ENCODE measurements at regions not wholly inside any gene's neighbourhood (a gene's known extent, or its start where the extent isn't known, plus 50 kb on each side); places are given as distances from the start of the nearest gene placed in this dataset.

DNA sequence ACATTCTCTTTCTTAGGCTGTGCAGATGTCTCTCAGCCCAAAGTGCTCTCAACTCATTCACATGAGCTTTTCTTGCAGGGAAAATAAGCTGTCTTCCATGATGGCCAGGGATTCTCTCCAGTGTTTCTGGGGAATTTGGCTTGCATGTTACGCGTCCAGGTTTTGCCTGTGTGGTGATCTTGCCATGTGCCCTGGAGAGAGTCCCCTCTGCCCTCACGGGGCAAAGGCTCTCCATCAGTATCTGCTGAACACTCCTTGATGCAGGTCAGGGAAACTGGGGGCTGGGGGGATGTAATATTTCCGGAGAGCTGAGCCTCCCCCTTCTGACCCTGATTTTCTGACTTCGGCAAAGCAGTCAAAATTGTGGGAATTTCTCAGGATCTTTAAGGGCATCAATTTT lies 87.6 kb downstream of the ACKR3 start:
- no peaks in the 10 kb centered on the region for H3K4me1 Mint-ChIP-seq
- peaks cover 7% of the 10 kb centered on the region for H3K27me3 Mint-ChIP-seq
- no peak overlapping the region for H3K4me3 Mint-ChIP-seq
- H3K27ac Mint-ChIP-seq, result no peak overlapping the region
- Histone ChIP-seq H3K4me1 (ENCODE audit: control insufficient read depth, insufficient read depth, low read length, poor library complexity, severe bottlenecking) (no peaks in the 10 kb centered on the region), H3K36me3 (ENCODE audit: control insufficient read depth, insufficient read depth, low read length) (no peaks in the 10 kb centered on the region), H3K27ac (ENCODE audit: insufficient read depth, low read length, poor library complexity, severe bottlenecking) (no peak overlapping the region), H3K4me3 (ENCODE audit: low read depth, low read length) (no peak overlapping the region), H3K27me3 (ENCODE audit: control insufficient read depth, insufficient read depth, low read length) (peaks cover 11% of the 10 kb centered on the region), H3K9me3 (ENCODE audit: control insufficient read depth in 2 of 2, low read length in 2 of 2) (no peaks in the 10 kb centered on the region)
- H3K36me3 Mint-ChIP-seq, result no peaks in the 10 kb centered on the region
- ATAC-seq (ENCODE audit: low read depth in 2 of 2) (no peak), DNase-seq (no peak)
- H3K9me3 Mint-ChIP-seq, result peaks cover 0 to 5% (median 0%) of the 10 kb centered on the region in 7 donors

DNA sequence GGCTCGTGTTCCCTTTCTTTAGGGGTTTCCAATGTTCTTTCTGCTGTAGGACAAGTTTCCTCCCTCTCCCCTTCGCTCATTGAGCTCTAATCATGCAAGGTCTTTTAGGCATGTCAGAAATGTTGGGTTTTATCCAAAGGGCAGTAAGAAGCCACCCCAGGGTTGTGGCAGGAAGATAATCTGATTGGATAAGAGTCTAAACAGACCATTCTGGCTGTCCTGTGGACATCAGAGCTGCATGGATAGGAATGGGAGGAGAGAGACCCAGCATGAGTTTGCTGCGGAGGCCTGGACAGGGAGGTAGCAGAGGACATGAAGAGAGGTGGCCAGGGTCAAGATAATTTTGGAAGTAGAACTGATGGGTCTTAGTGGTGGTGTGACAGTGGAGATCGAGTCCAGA lies 88.2 kb downstream of the ACKR3 start:
- Histone ChIP-seq H3K36me3 (ENCODE audit: control insufficient read depth, insufficient read depth, low read length) (no peaks in the 10 kb centered on the region), H3K4me1 (ENCODE audit: control insufficient read depth, insufficient read depth, low read length, poor library complexity, severe bottlenecking) (no peaks in the 10 kb centered on the region), H3K27me3 (ENCODE audit: control insufficient read depth, insufficient read depth, low read length) (peaks cover 11% of the 10 kb centered on the region), H3K27ac (ENCODE audit: insufficient read depth, low read length, poor library complexity, severe bottlenecking) (no peak overlapping the region), H3K4me3 (ENCODE audit: low read depth, low read length) (no peak overlapping the region), H3K9me3 (ENCODE audit: control insufficient read depth in 2 of 2, low read length in 2 of 2) (no peaks in the 10 kb centered on the region)
- Mint-ChIP-seq H3K27ac (no peak overlapping the region), H3K27me3 (peaks cover 6% of the 10 kb centered on the region), H3K36me3 (no peaks in the 10 kb centered on the region), H3K9me3 (peaks cover 0 to 5% (median 0%) of the 10 kb centered on the region in 7 donors), H3K4me3 (no peak overlapping the region), H3K4me1 (no peaks in the 10 kb centered on the region)
- ATAC-seq (ENCODE audit: low read depth in 2 of 2) (no peak), DNase-seq (no peak)

DNA sequence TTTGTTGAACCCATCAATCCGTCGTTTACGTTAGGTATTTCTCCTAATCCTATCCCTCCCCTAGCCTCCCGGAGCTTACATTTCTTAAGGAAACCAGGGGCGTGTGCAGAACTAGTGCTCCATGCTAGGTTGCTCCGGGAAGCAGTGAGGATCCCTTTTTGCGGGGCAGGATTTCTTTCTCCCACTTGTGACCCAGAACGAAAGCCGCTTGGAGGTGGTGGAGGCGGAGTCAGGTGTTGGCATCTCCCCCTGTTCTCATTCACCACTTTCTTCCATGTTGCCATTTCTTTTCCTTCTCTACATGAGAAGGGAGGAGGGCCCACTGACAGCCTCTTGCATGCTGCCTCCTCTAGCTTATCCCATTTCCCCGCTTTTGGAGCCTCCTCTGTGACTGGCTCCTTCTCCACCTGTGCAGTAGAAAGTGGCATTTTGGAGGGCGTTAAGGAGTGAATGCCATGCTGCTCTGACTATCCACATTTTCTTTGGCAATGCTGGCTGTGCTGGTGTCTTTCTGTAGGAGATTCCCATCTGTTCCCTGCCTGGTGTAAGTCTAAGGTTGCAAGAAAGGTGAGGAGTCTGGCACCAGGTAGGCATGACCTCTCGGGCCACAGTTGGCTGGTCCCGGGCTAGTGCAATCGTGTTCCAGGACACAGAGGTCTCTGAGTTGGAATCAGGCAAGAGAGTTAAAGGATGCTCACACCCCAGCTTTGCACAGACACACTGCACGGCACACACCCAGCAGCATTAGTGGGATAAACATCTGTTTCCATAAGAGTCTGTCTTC lies 89.5 kb downstream of the ACKR3 start:
- Histone ChIP-seq H3K9me3 (ENCODE audit: control insufficient read depth in 2 of 2, low read length in 2 of 2) (no peaks in the 10 kb centered on the region), H3K27me3 (ENCODE audit: control insufficient read depth, insufficient read depth, low read length) (peaks cover 6% of the 10 kb centered on the region), H3K27ac (ENCODE audit: insufficient read depth, low read length, poor library complexity, severe bottlenecking) (no peak overlapping the region), H3K4me1 (ENCODE audit: control insufficient read depth, insufficient read depth, low read length, poor library complexity, severe bottlenecking) (no peaks in the 10 kb centered on the region), H3K4me3 (ENCODE audit: low read depth, low read length) (no peak overlapping the region), H3K36me3 (ENCODE audit: control insufficient read depth, insufficient read depth, low read length) (no peaks in the 10 kb centered on the region)
- no peaks in the 10 kb centered on the region for H3K36me3 Mint-ChIP-seq
- no peak for DNase-seq
- H3K4me1 Mint-ChIP-seq, result no peaks in the 10 kb centered on the region
- H3K27ac Mint-ChIP-seq, result no peak overlapping the region
- H3K4me3 Mint-ChIP-seq, result no peak overlapping the region
- H3K9me3 Mint-ChIP-seq, result peaks cover 0 to 5% (median 0%) of the 10 kb centered on the region in 7 donors
- peaks cover 6% of the 10 kb centered on the region for H3K27me3 Mint-ChIP-seq
- ATAC-seq (ENCODE audit: low read depth in 2 of 2), result no peak

DNA sequence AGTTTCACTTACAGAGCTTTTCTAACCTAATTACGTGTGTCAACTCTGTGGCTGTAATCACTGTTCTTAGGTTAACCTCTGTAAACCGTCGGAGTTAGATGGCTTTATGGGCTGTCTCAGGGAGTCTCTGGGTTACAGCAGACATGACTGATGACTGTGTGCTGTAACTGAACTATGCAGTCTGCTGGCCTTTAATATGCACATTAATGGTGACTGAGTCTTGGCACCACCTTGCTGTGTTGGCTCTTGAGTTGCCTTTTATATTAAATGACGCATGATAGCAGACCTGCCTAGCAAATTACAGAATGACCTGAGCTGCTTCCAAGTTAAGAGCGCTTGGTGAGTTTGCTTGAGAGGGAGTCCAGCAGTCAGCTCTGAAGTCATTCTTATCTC lies 90.1 kb downstream of the ACKR3 start:
- DNase-seq, result no peak
- peaks cover 6% of the 10 kb centered on the region for H3K27me3 Mint-ChIP-seq
- Histone ChIP-seq H3K9me3 (ENCODE audit: control insufficient read depth in 2 of 2, low read length in 2 of 2) (no peaks in the 10 kb centered on the region), H3K36me3 (ENCODE audit: control insufficient read depth, insufficient read depth, low read length) (no peaks in the 10 kb centered on the region), H3K27ac (ENCODE audit: insufficient read depth, low read length, poor library complexity, severe bottlenecking) (no peak overlapping the region), H3K27me3 (ENCODE audit: control insufficient read depth, insufficient read depth, low read length) (peaks cover 6% of the 10 kb centered on the region), H3K4me3 (ENCODE audit: low read depth, low read length) (no peak overlapping the region), H3K4me1 (ENCODE audit: control insufficient read depth, insufficient read depth, low read length, poor library complexity, severe bottlenecking) (no peaks in the 10 kb centered on the region)
- no peaks in the 10 kb centered on the region for H3K4me1 Mint-ChIP-seq
- H3K27ac Mint-ChIP-seq, result no peak overlapping the region
- no peak for ATAC-seq (ENCODE audit: low read depth in 2 of 2)
- peaks cover 0 to 5% (median 0%) of the 10 kb centered on the region in 7 donors for H3K9me3 Mint-ChIP-seq
- H3K4me3 Mint-ChIP-seq, result no peak overlapping the region
- no peaks in the 10 kb centered on the region for H3K36me3 Mint-ChIP-seq

DNA sequence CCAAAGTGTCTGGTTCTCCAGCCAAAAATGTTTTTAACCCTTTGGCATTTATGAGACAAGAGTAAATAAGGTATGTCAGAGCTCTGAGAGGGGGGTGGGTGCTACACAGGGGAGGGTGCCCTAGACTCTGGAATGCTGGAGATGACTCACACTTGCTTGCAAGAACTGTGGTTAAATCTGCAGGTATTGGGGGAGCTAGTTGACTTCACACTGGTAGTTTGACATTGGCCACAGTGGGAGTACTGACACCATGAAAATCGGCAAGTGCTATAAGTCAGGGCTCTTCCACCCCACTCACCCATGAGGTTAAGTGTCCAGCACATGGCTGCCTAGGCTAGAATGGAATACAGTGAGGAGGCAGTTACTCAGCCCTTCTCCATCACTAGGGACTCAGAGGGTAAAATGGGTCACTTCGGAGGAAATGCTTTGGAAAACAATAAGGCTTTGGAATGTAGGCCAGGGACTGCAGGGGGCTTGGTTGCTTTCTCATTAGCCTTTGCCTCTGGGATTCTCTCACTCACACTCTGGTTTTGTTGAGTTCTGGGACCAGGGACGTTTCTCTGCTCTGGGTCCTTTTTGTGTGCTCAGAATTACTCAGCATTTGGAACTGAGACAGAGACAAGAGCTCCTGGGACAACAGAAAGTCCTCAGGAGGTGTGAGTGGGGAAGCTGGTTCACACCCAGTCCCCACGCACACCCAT lies 91.6 kb downstream of the ACKR3 start:
- DNase-seq (no peak), ATAC-seq (ENCODE audit: low read depth in 2 of 2) (no peak)
- Mint-ChIP-seq H3K9me3 (peaks cover 0 to 7% (median 0%) of the 10 kb centered on the region in 7 donors), H3K27ac (no peak overlapping the region), H3K27me3 (peaks cover 6% of the 10 kb centered on the region), H3K4me3 (no peak overlapping the region), H3K36me3 (no peaks in the 10 kb centered on the region), H3K4me1 (no peaks in the 10 kb centered on the region)
- H3K27ac ChIP-seq (ENCODE audit: insufficient read depth, low read length, poor library complexity, severe bottlenecking), result no peak overlapping the region
- no peak overlapping the region for H3K4me3 ChIP-seq (ENCODE audit: low read depth, low read length)
- H3K4me1 ChIP-seq (ENCODE audit: control insufficient read depth, insufficient read depth, low read length, poor library complexity, severe bottlenecking), result no peaks in the 10 kb centered on the region
- H3K9me3 ChIP-seq (ENCODE audit: control insufficient read depth in 2 of 2, low read length in 2 of 2), result no peaks in the 10 kb centered on the region
- no peaks in the 10 kb centered on the region for H3K36me3 ChIP-seq (ENCODE audit: control insufficient read depth, insufficient read depth, low read length)
- H3K27me3 ChIP-seq (ENCODE audit: control insufficient read depth, insufficient read depth, low read length), result peaks cover 4% of the 10 kb centered on the region

DNA sequence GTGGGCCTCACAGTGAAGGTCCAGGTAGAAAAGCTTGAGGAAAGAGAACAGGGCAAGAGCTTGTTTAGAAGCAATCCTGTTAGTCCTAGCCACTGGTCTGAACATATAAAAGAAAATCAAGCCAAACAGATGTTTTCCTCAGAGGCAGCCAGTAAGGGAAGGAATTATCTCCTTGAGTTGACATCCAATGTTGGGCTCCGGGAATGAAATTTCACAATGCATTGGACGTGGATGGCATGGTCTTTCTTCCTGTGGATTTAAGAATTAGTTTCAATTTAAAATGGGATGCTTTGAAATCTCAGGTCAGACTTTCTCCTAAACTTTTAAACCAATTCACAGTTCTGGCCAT lies 92.1 kb downstream of the ACKR3 start:
- Histone ChIP-seq H3K27ac (ENCODE audit: insufficient read depth, low read length, poor library complexity, severe bottlenecking) (no peak overlapping the region), H3K27me3 (ENCODE audit: control insufficient read depth, insufficient read depth, low read length) (peaks cover 4% of the 10 kb centered on the region), H3K4me3 (ENCODE audit: low read depth, low read length) (no peak overlapping the region), H3K4me1 (ENCODE audit: control insufficient read depth, insufficient read depth, low read length, poor library complexity, severe bottlenecking) (no peaks in the 10 kb centered on the region), H3K9me3 (ENCODE audit: control insufficient read depth in 2 of 2, low read length in 2 of 2) (no peaks in the 10 kb centered on the region), H3K36me3 (ENCODE audit: control insufficient read depth, insufficient read depth, low read length) (no peaks in the 10 kb centered on the region)
- no peak overlapping the region for H3K4me3 Mint-ChIP-seq
- H3K27me3 Mint-ChIP-seq, result peaks cover 6% of the 10 kb centered on the region
- no peaks in the 10 kb centered on the region for H3K4me1 Mint-ChIP-seq
- H3K27ac Mint-ChIP-seq, result no peak overlapping the region
- peaks cover 0 to 9% (median 0%) of the 10 kb centered on the region in 7 donors for H3K9me3 Mint-ChIP-seq
- no peaks in the 10 kb centered on the region for H3K36me3 Mint-ChIP-seq
- ATAC-seq (ENCODE audit: low read depth in 2 of 2) (no peak), DNase-seq (no peak)

DNA sequence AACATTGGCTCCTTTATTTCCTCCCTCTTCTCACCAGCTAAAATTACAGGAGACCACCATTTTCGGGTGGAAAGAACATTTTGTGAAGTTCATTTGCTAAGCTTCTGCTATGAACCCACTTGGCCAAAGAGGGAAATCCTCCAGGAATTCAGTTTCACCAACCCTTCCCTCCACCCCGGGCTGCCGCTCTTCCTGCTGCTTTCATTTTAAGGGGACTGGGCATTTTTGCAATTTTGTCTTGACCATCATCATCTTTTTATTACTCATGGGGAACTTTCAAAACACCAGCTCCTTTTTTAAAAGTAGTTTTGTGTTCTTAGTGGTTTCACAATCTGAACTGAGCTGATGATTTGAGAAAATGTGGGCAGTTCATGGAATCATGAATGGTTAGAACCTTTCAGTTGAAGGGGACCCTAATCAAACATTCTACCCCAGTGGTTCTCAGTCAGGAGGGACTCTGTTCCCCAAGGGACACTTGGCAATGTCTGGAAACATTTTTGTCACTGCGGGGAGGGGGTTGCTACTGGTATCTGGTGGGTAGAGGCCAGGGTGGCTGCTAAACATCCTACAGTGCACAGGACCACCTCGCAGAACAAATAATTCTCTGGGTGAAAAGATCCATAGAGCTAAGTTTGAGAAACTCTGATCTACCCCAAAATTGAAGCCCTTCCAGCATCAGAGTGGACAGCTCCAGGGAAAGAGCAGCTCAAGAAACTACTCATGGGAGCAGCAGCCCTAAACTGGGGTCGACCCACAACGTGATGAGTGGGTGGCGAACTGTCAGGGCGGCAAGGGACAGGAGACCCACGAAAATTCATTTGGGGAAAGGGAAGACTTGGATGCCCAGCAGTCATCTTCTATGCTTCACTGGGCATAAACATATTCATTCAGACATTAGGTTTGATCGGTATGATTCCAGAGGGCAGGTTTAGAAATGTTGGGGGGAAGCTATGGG lies 92.9 kb downstream of the ACKR3 start:
- no peaks in the 10 kb centered on the region for H3K4me1 ChIP-seq (ENCODE audit: control insufficient read depth, insufficient read depth, low read length, poor library complexity, severe bottlenecking)
- H3K27me3 Mint-ChIP-seq, result peaks cover 6% of the 10 kb centered on the region
- DNase-seq, result no peak
- H3K27ac ChIP-seq (ENCODE audit: insufficient read depth, low read length, poor library complexity, severe bottlenecking), result no peak overlapping the region
- no peak overlapping the region for H3K4me3 ChIP-seq (ENCODE audit: low read depth, low read length)
- no peaks in the 10 kb centered on the region for H3K4me1 Mint-ChIP-seq
- H3K9me3 Mint-ChIP-seq, result peaks cover 0 to 9% (median 0%) of the 10 kb centered on the region in 7 donors
- no peak for ATAC-seq (ENCODE audit: low read depth in 2 of 2)
- no peak overlapping the region for H3K27ac Mint-ChIP-seq
- no peaks in the 10 kb centered on the region for H3K36me3 Mint-ChIP-seq
- H3K9me3 ChIP-seq (ENCODE audit: control insufficient read depth in 2 of 2, low read length in 2 of 2), result no peaks in the 10 kb centered on the region
- H3K27me3 ChIP-seq (ENCODE audit: control insufficient read depth, insufficient read depth, low read length), result peaks cover 4% of the 10 kb centered on the region
- H3K36me3 ChIP-seq (ENCODE audit: control insufficient read depth, insufficient read depth, low read length), result no peaks in the 10 kb centered on the region
- no peak overlapping the region for H3K4me3 Mint-ChIP-seq

Measured in CD4-positive, CD25-positive, alpha-beta regulatory T cell (primary cell).